GM23338 (cell line): ENCODE measurements at regions not wholly inside any gene's neighbourhood (a gene's known extent, or its start where the extent isn't known, plus 50 kb on each side); places are given as distances from the start of the nearest gene placed in this dataset.

ENCODE experiments used
- ATAC-seq: fragments of 200-7000 bp; cut with Tn5 transposase; 3 replicates; pipeline ENCODE4 v1.9.1; 2020
- DNase-seq: peaks from one replicate; pipeline ENCODE4 v3.0.0-alpha.2; 2015; ENCODE audit warnings: low spot score
- H2AFZ ChIP-seq: fragments of 200-600 bp; sonication (generic); 2 replicates; pipeline ENCODE4 v1.8.0; 2016; ENCODE audit warnings: antibody characterized with exemption, mild to moderate bottlenecking, moderate library complexity
- H3F3A ChIP-seq: fragments of 200-600 bp; sonication (generic); replicated peaks from 2 replicates; pipeline ENCODE4 v1.8.0; 2017; ENCODE audit warnings: antibody characterized with exemption, mixed run types, low read depth
- H3K27ac ChIP-seq: fragments of 200-600 bp; sonication (generic); 2 replicates; pipeline ENCODE4 v1.6.1; 2016; ENCODE audit warnings: low read depth
- H3K27me3 ChIP-seq: fragments of 200-600 bp; sonication (generic); 2 replicates; pipeline ENCODE4 v1.8.0; 2016; ENCODE audit warnings: mild to moderate bottlenecking, mixed run types, moderate library complexity; ENCODE audit not compliant: insufficient read depth
- H3K36me3 ChIP-seq: fragments of 200-600 bp; sonication (generic); 2 replicates; pipeline ENCODE4 v1.8.0; 2016; ENCODE audit warnings: mild to moderate bottlenecking; ENCODE audit not compliant: insufficient read depth
- H3K4me1 ChIP-seq: fragments of 200-600 bp; sonication (generic); 2 replicates; pipeline ENCODE4 v1.8.0; 2016; ENCODE audit warnings: mild to moderate bottlenecking, moderate library complexity; ENCODE audit not compliant: insufficient read depth
- H3K4me2 ChIP-seq: fragments of 200-600 bp; sonication (generic); 2 replicates; pipeline ENCODE4 v1.7.1; 2017; ENCODE audit warnings: mixed run types
- H3K4me3 ChIP-seq: fragments of 200-600 bp; sonication (generic); 2 replicates; pipeline ENCODE4 v1.6.1; 2016; ENCODE audit warnings: mixed run types
- H3K79me2 ChIP-seq: fragments of 200-600 bp; sonication (generic); replicated peaks from 2 replicates; pipeline ENCODE4 v1.8.0; 2017; ENCODE audit warnings: mild to moderate bottlenecking; ENCODE audit not compliant: insufficient read depth
- H3K9me2 ChIP-seq: fragments of 200-600 bp; sonication (generic); 2 replicates; pipeline ENCODE4 v1.8.0; 2017; ENCODE audit not compliant: insufficient read depth
- H4K20me1 ChIP-seq: fragments of 200-600 bp; sonication (generic); replicated peaks from 2 replicates; pipeline ENCODE4 v1.8.0; 2017; ENCODE audit warnings: mild to moderate bottlenecking; ENCODE audit not compliant: insufficient read depth
- H3K27ac Mint-ChIP-seq: 2 replicates; pipeline ENCODE4 v1.8.0; 2020; ENCODE audit warnings: inconsistent platforms, mild to moderate bottlenecking, moderate library complexity, mixed read lengths
- H3K27me3 Mint-ChIP-seq: 3 replicates; pipeline ENCODE4 v1.8.0; 2022; ENCODE audit warnings: low read depth, mild to moderate bottlenecking, moderate library complexity, mixed read lengths, inconsistent platforms; ENCODE audit not compliant: insufficient read depth, poor library complexity
- H3K36me3 Mint-ChIP-seq: 3 replicates; pipeline ENCODE4 v1.8.0; 2021; ENCODE audit warnings: low read depth, mild to moderate bottlenecking, inconsistent platforms, moderate library complexity, mixed read lengths
- H3K4me1 Mint-ChIP-seq: 3 replicates; pipeline ENCODE4 v1.8.0; 2020; ENCODE audit warnings: mild to moderate bottlenecking, inconsistent platforms, mixed read lengths
- H3K4me3 Mint-ChIP-seq: 3 replicates; pipeline ENCODE4 v1.8.0; 2021; ENCODE audit warnings: moderate library complexity, mild to moderate bottlenecking, inconsistent platforms, mixed read lengths
- H3K9me3 Mint-ChIP-seq: 3 replicates; pipeline ENCODE4 v1.8.0; 2020; ENCODE audit warnings: moderate library complexity, mild to moderate bottlenecking, inconsistent platforms, mixed read lengths
- ETS1 ChIP-seq: IDR thresholded peaks from 2 replicates; pipeline ENCODE4 v1.6.1; 2016; ENCODE audit warnings: antibody characterized with exemption
- EZH2 ChIP-seq: fragments of 200-600 bp; sonication (generic); IDR thresholded peaks from one replicate; pipeline ENCODE4 v1.8.0; 2017; ENCODE audit warnings: antibody characterized with exemption, mild to moderate bottlenecking, low read depth; ENCODE audit not compliant: unreplicated experiment
- JUNB ChIP-seq: IDR thresholded peaks from one replicate; pipeline ENCODE4 v1.6.1; 2016; ENCODE audit warnings: antibody characterized with exemption; ENCODE audit not compliant: unreplicated experiment
- POLR2AphosphoS5 ChIP-seq: IDR thresholded peaks from 2 replicates; pipeline ENCODE4 v1.6.1; 2016; ENCODE audit warnings: antibody characterized with exemption, low read depth
- REST ChIP-seq: IDR thresholded peaks from one replicate; pipeline ENCODE4 v1.6.1; 2018; ENCODE audit warnings: antibody characterized with exemption; ENCODE audit not compliant: unreplicated experiment
- STAT1 ChIP-seq: IDR thresholded peaks from one replicate; pipeline ENCODE4 v1.6.1; 2016; ENCODE audit warnings: antibody characterized with exemption; ENCODE audit not compliant: unreplicated experiment
- ZNF331 ChIP-seq: fragments of 250-450 bp; sonication (Bioruptor Pico); IDR thresholded peaks from 2 replicates; pipeline ENCODE4 v1.5.0; 2020; ENCODE audit warnings: low read depth, mild to moderate bottlenecking, moderate library complexity
- TF ChIP-seq, protein P1 (sequence below), 2 experiments: fragments of 200-600 bp in 1 of 2; sonication (generic) in 1 of 2; conservative IDR thresholded peaks; 2 replicates each; pipeline versions ENCODE4 v1.5.1 to v1.6.1; 2016 to 2017; ENCODE audit warnings: antibody characterized with exemption in 2 of 2, low read depth in 2 of 2, mild to moderate bottlenecking in 2 of 2, moderate library complexity in 1 of 2
- TF ChIP-seq, protein P2 (sequence below): fragments of 250-450 bp; sonication (Bioruptor Pico); IDR thresholded peaks from 2 replicates; pipeline ENCODE4 v1.5.0; 2020; ENCODE audit warnings: mild to moderate bottlenecking, moderate library complexity

GRCh38 chr13:39210961-39211534 is 172.8 kb downstream of the NHLRC3 start:
- peak; percentile 57 for ATAC-seq
- Histone ChIP-seq H3K36me3 (no peaks in the 10 kb centered on the region), H3K9me2 (no peaks in the 10 kb centered on the region; the same call in 1 of the 2 replicates), H4K20me1 (peaks cover 3% of the 10 kb centered on the region; the same call in 1 of the 2 replicates), H3F3A (no peaks in the 10 kb centered on the region), H2AFZ (no peak overlapping the region), H3K4me1 (no peaks in the 10 kb centered on the region), H3K79me2 (no peaks in the 10 kb centered on the region), H3K4me3 (no peak overlapping the region), H3K4me2 (no peak overlapping the region), H3K27me3 (no peaks in the 10 kb centered on the region), H3K27ac (no peak overlapping the region)
- Mint-ChIP-seq H3K27me3 (no peaks in the 10 kb centered on the region), H3K36me3 (no peaks in the 10 kb centered on the region; the same call in 2 of the 3 replicates), H3K27ac (no peak overlapping the region), H3K4me3 (no peak overlapping the region), H3K9me3 (peaks cover 4% of the 10 kb centered on the region; the same call in 2 of the 3 replicates), H3K4me1 (no peaks in the 10 kb centered on the region)
- peak; percentile 22 for DNase-seq
- TF ChIP-seq, protein P1, sequence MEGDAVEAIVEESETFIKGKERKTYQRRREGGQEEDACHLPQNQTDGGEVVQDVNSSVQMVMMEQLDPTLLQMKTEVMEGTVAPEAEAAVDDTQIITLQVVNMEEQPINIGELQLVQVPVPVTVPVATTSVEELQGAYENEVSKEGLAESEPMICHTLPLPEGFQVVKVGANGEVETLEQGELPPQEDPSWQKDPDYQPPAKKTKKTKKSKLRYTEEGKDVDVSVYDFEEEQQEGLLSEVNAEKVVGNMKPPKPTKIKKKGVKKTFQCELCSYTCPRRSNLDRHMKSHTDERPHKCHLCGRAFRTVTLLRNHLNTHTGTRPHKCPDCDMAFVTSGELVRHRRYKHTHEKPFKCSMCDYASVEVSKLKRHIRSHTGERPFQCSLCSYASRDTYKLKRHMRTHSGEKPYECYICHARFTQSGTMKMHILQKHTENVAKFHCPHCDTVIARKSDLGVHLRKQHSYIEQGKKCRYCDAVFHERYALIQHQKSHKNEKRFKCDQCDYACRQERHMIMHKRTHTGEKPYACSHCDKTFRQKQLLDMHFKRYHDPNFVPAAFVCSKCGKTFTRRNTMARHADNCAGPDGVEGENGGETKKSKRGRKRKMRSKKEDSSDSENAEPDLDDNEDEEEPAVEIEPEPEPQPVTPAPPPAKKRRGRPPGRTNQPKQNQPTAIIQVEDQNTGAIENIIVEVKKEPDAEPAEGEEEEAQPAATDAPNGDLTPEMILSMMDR (conservative IDR thresholded peaks at IDR 0.05; ENCODE audit: low read depth in 2 of 2) = peak; percentile 42 to 46
- no peak for TF ChIP-seq ETS1

DNA sequence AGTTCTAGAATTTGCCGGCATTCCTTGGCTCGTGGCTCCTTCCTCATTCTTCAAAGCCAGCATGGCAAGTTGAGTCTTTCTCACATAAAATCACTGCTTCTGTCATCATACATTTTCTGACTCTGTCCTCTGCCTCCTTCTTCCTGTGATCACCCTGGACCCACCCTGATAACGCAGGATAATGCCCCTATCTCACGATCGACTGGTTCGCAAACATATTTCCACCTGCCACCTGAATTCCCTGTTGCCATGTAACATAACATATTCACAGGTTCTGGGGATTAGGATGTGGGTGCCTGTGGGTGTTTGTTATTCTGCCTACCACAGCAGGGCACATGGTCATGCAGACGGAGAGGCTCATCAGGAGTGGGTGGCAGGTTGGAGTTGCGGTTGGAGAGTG is 177.7 kb downstream of the NHLRC3 start:
- H3K27ac ChIP-seq = no peak overlapping the region
- TF ChIP-seq REST (no peak), ZNF331 (CRISPR knock-in tag) (no peak), STAT1 (no peak), JUNB (no peak), POLR2AphosphoS5 (no peak), EZH2 (no peak)
- TF ChIP-seq, protein P2, sequence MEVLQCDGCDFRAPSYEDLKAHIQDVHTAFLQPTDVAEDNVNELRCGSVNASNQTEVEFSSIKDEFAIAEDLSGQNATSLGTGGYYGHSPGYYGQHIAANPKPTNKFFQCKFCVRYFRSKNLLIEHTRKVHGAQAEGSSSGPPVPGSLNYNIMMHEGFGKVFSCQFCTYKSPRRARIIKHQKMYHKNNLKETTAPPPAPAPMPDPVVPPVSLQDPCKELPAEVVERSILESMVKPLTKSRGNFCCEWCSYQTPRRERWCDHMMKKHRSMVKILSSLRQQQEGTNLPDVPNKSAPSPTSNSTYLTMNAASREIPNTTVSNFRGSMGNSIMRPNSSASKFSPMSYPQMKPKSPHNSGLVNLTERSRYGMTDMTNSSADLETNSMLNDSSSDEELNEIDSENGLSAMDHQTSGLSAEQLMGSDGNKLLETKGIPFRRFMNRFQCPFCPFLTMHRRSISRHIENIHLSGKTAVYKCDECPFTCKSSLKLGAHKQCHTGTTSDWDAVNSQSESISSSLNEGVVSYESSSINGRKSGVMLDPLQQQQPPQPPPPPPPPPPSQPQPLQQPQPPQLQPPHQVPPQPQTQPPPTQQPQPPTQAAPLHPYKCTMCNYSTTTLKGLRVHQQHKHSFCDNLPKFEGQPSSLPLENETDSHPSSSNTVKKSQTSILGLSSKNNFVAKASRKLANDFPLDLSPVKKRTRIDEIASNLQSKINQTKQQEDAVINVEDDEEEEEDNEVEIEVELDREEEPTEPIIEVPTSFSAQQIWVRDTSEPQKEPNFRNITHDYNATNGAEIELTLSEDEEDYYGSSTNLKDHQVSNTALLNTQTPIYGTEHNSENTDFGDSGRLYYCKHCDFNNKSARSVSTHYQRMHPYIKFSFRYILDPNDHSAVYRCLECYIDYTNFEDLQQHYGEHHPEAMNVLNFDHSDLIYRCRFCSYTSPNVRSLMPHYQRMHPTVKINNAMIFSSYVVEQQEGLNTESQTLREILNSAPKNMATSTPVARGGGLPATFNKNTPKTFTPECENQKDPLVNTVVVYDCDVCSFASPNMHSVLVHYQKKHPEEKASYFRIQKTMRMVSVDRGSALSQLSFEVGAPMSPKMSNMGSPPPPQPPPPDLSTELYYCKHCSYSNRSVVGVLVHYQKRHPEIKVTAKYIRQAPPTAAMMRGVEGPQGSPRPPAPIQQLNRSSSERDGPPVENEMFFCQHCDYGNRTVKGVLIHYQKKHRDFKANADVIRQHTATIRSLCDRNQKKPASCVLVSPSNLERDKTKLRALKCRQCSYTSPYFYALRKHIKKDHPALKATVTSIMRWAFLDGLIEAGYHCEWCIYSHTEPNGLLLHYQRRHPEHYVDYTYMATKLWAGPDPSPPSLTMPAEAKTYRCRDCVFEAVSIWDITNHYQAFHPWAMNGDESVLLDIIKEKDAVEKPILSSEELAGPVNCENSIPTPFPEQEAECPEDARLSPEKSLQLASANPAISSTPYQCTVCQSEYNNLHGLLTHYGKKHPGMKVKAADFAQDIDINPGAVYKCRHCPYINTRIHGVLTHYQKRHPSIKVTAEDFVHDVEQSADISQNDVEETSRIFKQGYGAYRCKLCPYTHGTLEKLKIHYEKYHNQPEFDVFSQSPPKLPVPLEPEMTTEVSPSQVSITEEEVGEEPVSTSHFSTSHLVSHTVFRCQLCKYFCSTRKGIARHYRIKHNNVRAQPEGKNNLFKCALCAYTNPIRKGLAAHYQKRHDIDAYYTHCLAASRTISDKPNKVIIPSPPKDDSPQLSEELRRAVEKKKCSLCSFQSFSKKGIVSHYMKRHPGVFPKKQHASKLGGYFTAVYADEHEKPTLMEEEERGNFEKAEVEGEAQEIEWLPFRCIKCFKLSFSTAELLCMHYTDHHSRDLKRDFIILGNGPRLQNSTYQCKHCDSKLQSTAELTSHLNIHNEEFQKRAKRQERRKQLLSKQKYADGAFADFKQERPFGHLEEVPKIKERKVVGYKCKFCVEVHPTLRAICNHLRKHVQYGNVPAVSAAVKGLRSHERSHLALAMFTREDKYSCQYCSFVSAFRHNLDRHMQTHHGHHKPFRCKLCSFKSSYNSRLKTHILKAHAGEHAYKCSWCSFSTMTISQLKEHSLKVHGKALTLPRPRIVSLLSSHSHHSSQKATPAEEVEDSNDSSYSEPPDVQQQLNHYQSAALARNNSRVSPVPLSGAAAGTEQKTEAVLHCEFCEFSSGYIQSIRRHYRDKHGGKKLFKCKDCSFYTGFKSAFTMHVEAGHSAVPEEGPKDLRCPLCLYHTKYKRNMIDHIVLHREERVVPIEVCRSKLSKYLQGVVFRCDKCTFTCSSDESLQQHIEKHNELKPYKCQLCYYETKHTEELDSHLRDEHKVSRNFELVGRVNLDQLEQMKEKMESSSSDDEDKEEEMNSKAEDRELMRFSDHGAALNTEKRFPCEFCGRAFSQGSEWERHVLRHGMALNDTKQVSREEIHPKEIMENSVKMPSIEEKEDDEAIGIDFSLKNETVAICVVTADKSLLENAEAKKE = no peak

More for the DNA sequence above, 177.7 kb downstream of the NHLRC3 start:
- Mint-ChIP-seq H3K4me1 (no peaks in the 10 kb centered on the region), H3K36me3 (no peaks in the 10 kb centered on the region; the same call in 2 of the 3 replicates), H3K9me3 (no peaks in the 10 kb centered on the region; the same call in 2 of the 3 replicates), H3K27me3 (no peaks in the 10 kb centered on the region), H3K27ac (no peak overlapping the region), H3K4me3 (no peak overlapping the region)
- DNase-seq (no peak), ATAC-seq (no peak)
- H3K4me2 ChIP-seq = no peak overlapping the region
- H3K9me2 ChIP-seq = no peaks in the 10 kb centered on the region; the same call in 1 of the 2 replicates
- no peaks in the 10 kb centered on the region for H3K79me2 ChIP-seq
- no peaks in the 10 kb centered on the region for H3K4me1 ChIP-seq
- no peaks in the 10 kb centered on the region for H3K36me3 ChIP-seq
- no peaks in the 10 kb centered on the region for H3K27me3 ChIP-seq
- peaks cover 3% of the 10 kb centered on the region; the same call in 1 of the 2 replicates for H4K20me1 ChIP-seq
- H3K4me3 ChIP-seq = no peak overlapping the region
- no peaks in the 10 kb centered on the region for H3F3A ChIP-seq
- H2AFZ ChIP-seq = no peak overlapping the region
